ENCODE measurements at regions not wholly inside any gene's neighbourhood (a gene's known extent, or its start where the extent isn't known, plus 50 kb on each side); places are given as distances from the start of the nearest gene placed in this dataset.

DNA sequence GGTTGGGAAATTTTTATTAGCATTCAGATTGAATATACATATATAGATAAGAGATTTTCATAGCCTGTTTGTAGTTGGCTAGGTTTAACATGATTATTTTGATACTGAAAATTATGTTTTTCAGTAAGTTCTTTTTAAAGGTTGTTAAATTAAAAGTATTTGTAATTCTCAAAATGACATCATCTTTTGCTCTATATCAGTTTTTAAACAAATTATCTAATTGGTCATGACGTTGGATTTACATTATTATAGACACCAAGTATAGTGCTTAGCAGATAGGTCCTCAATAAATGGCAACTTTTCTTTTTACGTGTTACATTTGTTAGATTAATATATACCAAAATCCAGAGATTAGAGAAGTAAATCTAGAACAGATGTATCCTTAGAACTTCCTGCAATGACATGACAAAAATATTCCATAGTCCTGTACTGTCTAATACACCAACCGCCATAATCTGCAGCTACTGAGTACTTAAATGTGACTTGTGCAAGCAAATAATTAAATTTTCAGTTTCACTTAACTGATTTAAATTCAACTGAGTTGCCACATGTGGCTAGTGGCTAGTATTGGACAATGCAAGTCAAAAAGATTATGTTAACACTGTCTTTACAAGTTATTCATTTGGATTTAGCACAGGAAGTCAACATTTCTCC, 1613.1 kb upstream of the TENM3 start:
- FAIRE-seq (no peak), DNase-seq (ENCODE audit: insufficient read length) (no peak)
- TF ChIP-seq POLR2A (IDR thresholded peaks at IDR 0.05; ENCODE audit: low read depth, low read length) (no peak), TAF1 (IDR thresholded peaks at IDR 0.05; ENCODE audit: borderline replicate concordance, low read depth, low read length) (no peak), POLR2AphosphoS5 (IDR thresholded peaks at IDR 0.05; ENCODE audit: low read depth, low read length) (no peak)

DNA sequence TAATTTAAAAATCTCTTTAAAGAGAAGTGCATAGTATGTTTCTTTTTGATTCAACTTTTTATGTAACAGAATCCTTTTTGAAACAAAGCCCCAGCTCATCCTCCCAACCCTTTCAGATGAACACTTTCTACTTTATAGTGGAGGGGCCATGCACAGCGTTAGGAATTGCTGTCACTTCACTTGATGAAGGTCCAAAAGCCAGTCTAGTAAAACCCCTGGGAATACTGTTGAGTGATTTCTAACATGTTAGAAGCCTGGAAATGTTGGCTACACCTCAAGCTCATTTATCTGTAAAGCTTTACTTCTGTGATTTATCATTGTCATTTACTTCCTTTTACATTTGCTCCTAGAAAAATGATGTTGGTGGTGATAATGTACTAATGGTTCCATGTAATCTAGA, 1608.9 kb upstream of the TENM3 start:
- FAIRE-seq: no peak
- TF ChIP-seq TAF1 (IDR thresholded peaks at IDR 0.05; ENCODE audit: borderline replicate concordance, low read depth, low read length) (no peak), POLR2AphosphoS5 (IDR thresholded peaks at IDR 0.05; ENCODE audit: low read depth, low read length) (no peak), POLR2A (IDR thresholded peaks at IDR 0.05; ENCODE audit: low read depth, low read length) (no peak)
- no peak for DNase-seq (ENCODE audit: insufficient read length)

DNA sequence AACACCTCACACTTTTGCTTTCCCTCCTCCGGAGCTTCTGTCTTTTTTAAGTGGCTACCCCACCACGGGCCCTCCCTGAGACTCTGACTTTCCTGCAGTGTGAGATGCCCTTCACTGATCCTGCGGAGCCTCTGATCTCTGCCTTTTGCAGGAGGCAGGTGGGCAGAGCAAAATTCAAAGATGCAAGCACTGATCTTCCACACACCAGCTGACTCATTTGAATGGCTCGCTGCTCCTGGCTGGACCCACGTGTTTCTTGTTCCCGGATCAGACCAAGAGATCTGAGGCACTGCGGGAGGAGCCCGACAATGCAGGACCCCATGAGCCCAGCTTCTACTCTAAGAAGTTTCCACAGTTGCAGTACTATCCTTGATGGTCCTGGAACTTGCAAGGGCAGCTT, 1607.9 kb upstream of the TENM3 start:
- no peak for TF ChIP-seq POLR2AphosphoS5 (IDR thresholded peaks at IDR 0.05; ENCODE audit: low read depth, low read length)
- TF ChIP-seq POLR2A (IDR thresholded peaks at IDR 0.05; ENCODE audit: low read depth, low read length): no peak
- no peak for TF ChIP-seq TAF1 (IDR thresholded peaks at IDR 0.05; ENCODE audit: borderline replicate concordance, low read depth, low read length)
- DNase-seq (ENCODE audit: insufficient read length): no peak
- FAIRE-seq: no peak

DNA sequence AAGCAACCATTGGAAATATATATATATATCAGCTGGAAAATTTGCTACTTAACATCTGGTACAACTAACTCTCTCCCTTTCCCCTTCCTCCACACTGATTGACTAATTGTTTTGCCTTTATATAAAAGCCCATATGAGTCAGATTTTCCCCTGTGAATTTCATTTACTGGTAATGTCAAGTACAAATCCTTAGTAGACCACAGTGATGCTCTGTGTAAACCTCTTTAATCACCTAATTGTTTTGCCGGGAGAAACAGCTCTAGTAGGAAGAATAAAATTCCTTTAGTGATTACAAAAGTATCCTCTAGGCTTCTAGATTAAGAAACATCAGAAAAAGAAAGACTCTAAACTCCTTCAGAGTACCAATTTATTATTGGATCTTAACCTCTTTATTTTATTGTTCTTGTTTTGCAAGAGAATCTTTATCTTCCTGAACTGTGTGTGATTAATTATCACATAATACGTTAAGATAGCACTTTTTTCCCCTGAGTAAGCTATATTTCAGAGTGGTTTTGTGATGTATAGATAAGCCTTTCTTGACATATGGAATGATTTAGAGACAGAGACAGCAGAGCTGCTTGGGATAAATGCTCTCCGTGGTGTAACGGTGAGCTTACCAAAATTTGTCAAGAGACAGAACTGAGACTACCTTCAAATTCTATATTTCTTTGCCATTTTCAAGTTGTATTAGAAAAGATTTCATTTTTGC, 1606.4 kb upstream of the TENM3 start:
- DNase-seq (ENCODE audit: insufficient read length) (no peak), FAIRE-seq (no peak)
- TF ChIP-seq TAF1 (IDR thresholded peaks at IDR 0.05; ENCODE audit: borderline replicate concordance, low read depth, low read length) (no peak), POLR2AphosphoS5 (IDR thresholded peaks at IDR 0.05; ENCODE audit: low read depth, low read length) (no peak), POLR2A (IDR thresholded peaks at IDR 0.05; ENCODE audit: low read depth, low read length) (no peak)

GRCh38 chr4:180637616-180638015, 1605.6 kb upstream of the TENM3 start:
- TF ChIP-seq POLR2AphosphoS5 (IDR thresholded peaks at IDR 0.05; ENCODE audit: low read depth, low read length): no peak
- TF ChIP-seq POLR2A (IDR thresholded peaks at IDR 0.05; ENCODE audit: low read depth, low read length): no peak
- no peak for TF ChIP-seq TAF1 (IDR thresholded peaks at IDR 0.05; ENCODE audit: borderline replicate concordance, low read depth, low read length)
- FAIRE-seq: no peak
- no peak for DNase-seq (ENCODE audit: insufficient read length)

- FAIRE-seq (no peak), DNase-seq (ENCODE audit: insufficient read length) (no peak)
- TF ChIP-seq POLR2A (IDR thresholded peaks at IDR 0.05; ENCODE audit: low read depth, low read length) (no peak), TAF1 (IDR thresholded peaks at IDR 0.05; ENCODE audit: borderline replicate concordance, low read depth, low read length) (no peak), POLR2AphosphoS5 (IDR thresholded peaks at IDR 0.05; ENCODE audit: low read depth, low read length) (no peak)
Measured at GRCh38 chr4:180640193-180640592, 1603.0 kb upstream of the TENM3 start.

GRCh38 chr4:180641495-180641894, 1601.7 kb upstream of the TENM3 start:
- no peak for TF ChIP-seq POLR2AphosphoS5 (IDR thresholded peaks at IDR 0.05; ENCODE audit: low read depth, low read length)
- FAIRE-seq: no peak
- no peak for DNase-seq (ENCODE audit: insufficient read length)

DNA sequence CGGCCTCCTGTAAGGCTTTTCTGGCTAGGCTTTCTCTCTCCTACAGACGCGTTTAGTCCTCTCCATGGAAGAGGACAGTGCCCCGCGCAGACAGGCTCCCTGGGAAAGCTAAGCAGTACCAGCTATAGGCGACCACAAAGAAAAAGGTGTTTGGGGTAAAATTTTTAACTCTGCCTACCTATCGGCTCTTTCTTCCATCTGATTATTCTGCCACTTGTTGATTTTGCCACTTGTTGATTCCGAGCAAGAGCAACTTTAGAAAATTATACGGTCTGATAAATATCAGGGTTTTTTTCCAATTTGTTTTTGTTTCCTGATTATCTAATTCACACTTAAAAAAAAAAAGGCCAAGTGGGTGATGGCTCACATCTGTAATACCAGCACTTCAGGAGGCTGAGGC, 1600.5 kb upstream of the TENM3 start:
- DNase-seq (ENCODE audit: insufficient read length) (no peak), FAIRE-seq (no peak)
- TF ChIP-seq POLR2A (IDR thresholded peaks at IDR 0.05; ENCODE audit: low read depth, low read length) (no peak), POLR2AphosphoS5 (IDR thresholded peaks at IDR 0.05; ENCODE audit: low read depth, low read length) (no peak), TAF1 (IDR thresholded peaks at IDR 0.05; ENCODE audit: borderline replicate concordance, low read depth, low read length) (no peak)

DNA sequence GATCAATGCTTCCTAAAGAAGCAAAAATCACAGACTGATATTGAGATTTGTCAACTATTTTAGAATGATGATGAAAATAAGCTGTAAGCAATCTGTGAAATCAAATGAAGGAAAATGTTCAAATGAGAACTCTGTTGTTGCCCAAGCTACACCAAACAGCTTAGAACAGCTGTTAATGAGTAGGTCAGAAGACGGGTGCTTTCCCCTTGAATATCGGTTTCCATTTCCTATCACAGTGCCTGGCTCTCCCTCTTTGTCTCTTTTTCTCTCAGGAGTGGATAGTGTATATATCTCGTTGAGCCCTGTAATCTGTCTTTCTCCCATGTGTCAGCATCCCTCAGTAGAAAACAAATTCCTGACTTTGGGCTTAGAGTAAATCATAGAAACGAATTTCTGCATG, 1592.9 kb upstream of the TENM3 start:
- no peak for DNase-seq (ENCODE audit: insufficient read length)
- no peak for TF ChIP-seq TAF1 (IDR thresholded peaks at IDR 0.05; ENCODE audit: borderline replicate concordance, low read depth, low read length)
- TF ChIP-seq POLR2A (IDR thresholded peaks at IDR 0.05; ENCODE audit: low read depth, low read length): no peak
- no peak for TF ChIP-seq POLR2AphosphoS5 (IDR thresholded peaks at IDR 0.05; ENCODE audit: low read depth, low read length)
- no peak for FAIRE-seq

GRCh38 chr4:180652533-180652932, 1590.7 kb upstream of the TENM3 start:
- TF ChIP-seq TAF1 (IDR thresholded peaks at IDR 0.05; ENCODE audit: borderline replicate concordance, low read depth, low read length) (no peak), POLR2A (IDR thresholded peaks at IDR 0.05; ENCODE audit: low read depth, low read length) (no peak)

DNA sequence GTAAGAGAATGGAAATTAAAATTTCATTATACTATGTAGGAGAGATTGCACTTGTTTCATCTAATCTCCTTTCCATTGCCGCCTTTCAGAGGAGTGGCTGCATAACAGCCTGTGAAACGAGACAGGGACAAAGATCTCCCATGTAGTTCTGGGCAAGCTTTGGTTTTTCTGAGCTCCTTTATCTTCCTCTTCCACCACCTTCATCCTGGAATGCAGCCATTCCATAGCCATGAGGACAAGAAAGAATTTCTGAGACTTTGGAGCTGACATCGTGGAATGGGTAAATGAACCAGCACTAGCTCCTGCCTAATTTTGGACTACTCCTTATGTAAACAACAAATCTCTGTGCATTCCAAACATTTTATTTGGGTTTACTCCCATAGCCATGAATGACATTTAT, 1587.3 kb upstream of the TENM3 start:
- FAIRE-seq (no peak), DNase-seq (ENCODE audit: insufficient read length) (no peak)
- TF ChIP-seq POLR2A (IDR thresholded peaks at IDR 0.05; ENCODE audit: low read depth, low read length) (no peak), POLR2AphosphoS5 (IDR thresholded peaks at IDR 0.05; ENCODE audit: low read depth, low read length) (no peak), TAF1 (IDR thresholded peaks at IDR 0.05; ENCODE audit: borderline replicate concordance, low read depth, low read length) (no peak)

More at GRCh38 chr4:180652533-180652932, 1590.7 kb upstream of the TENM3 start:
- DNase-seq (ENCODE audit: insufficient read length): no peak
- FAIRE-seq: no peak

- FAIRE-seq: no peak
Measured at GRCh38 chr4:180657881-180658280, 1585.3 kb upstream of the TENM3 start.

More at GRCh38 chr4:180657881-180658280, 1585.3 kb upstream of the TENM3 start:
- no peak for DNase-seq (ENCODE audit: insufficient read length)
- TF ChIP-seq POLR2AphosphoS5 (IDR thresholded peaks at IDR 0.05; ENCODE audit: low read depth, low read length) (no peak), POLR2A (IDR thresholded peaks at IDR 0.05; ENCODE audit: low read depth, low read length) (no peak)
